ENCODE measurements at regions not wholly inside any gene's neighbourhood (a gene's known extent, or its start where the extent isn't known, plus 50 kb on each side); places are given as distances from the start of the nearest gene placed in this dataset.

GRCh38 chr4:125827696-125828052, 512.9 kb downstream of the FAT4 start:
- in situ Hi-C loops (cut with HindIII; ENCODE audit: low sequenced_read_pairs): no loop called here
- DNase-seq (ENCODE audit: low spot score): no peak

GRCh38 chr4:125828346-125828745, 513.6 kb downstream of the FAT4 start:
- no peak for DNase-seq (ENCODE audit: low spot score)
- in situ Hi-C loops (cut with HindIII; ENCODE audit: low sequenced_read_pairs): no loop called here

GRCh38 chr4:125832161-125832560, 517.4 kb downstream of the FAT4 start:
- DNase-seq (ENCODE audit: low spot score): no peak
- in situ Hi-C loops (cut with HindIII; ENCODE audit: low sequenced_read_pairs): no loop called here

GRCh38 chr4:125836597-125837195, 521.9 kb downstream of the FAT4 start:
- in situ Hi-C loops (cut with HindIII; ENCODE audit: low sequenced_read_pairs): no loop called here
- DNase-seq (ENCODE audit: low spot score): no peak

- no peak for DNase-seq (ENCODE audit: low spot score)
- in situ Hi-C loops (cut with HindIII; ENCODE audit: low sequenced_read_pairs): no loop called here
Observed at GRCh38 chr4:125837493-125838201, 522.9 kb downstream of the FAT4 start.

GRCh38 chr4:125838202-125838601, 523.4 kb downstream of the FAT4 start:
- in situ Hi-C loops (cut with HindIII; ENCODE audit: low sequenced_read_pairs): no loop called here
- DNase-seq (ENCODE audit: low spot score): no peak

- DNase-seq (ENCODE audit: low spot score): no peak
- in situ Hi-C loops (cut with HindIII; ENCODE audit: low sequenced_read_pairs): no loop called here
Observed at GRCh38 chr4:125838924-125839323, 524.2 kb downstream of the FAT4 start.

GRCh38 chr4:125843947-125844346, 529.2 kb downstream of the FAT4 start:
- in situ Hi-C loops (cut with HindIII; ENCODE audit: low sequenced_read_pairs): no loop called here
- no peak for DNase-seq (ENCODE audit: low spot score)

GRCh38 chr4:125847518-125847917, 532.8 kb downstream of the FAT4 start:
- in situ Hi-C loops (cut with HindIII; ENCODE audit: low sequenced_read_pairs): no loop called here

GRCh38 chr4:125849869-125850268, 535.1 kb downstream of the FAT4 start:
- DNase-seq (ENCODE audit: low spot score): no peak
- in situ Hi-C loops (cut with HindIII; ENCODE audit: low sequenced_read_pairs): no loop called here

More at GRCh38 chr4:125847518-125847917, 532.8 kb downstream of the FAT4 start:
- DNase-seq (ENCODE audit: low spot score): no peak

GRCh38 chr4:125891597-125892258, 577.0 kb downstream of the FAT4 start:
- DNase-seq (ENCODE audit: low spot score): no peak
- in situ Hi-C loops (cut with HindIII; ENCODE audit: low sequenced_read_pairs): no loop called here

- in situ Hi-C loops (cut with HindIII; ENCODE audit: low sequenced_read_pairs): no loop called here
- DNase-seq (ENCODE audit: low spot score): no peak
Observed at GRCh38 chr4:125904802-125905201, 590.0 kb downstream of the FAT4 start.

- in situ Hi-C loops (cut with HindIII; ENCODE audit: low sequenced_read_pairs): no loop called here
Observed at GRCh38 chr4:125911058-125911457, 596.3 kb downstream of the FAT4 start.

GRCh38 chr4:125911481-125911880, 596.7 kb downstream of the FAT4 start:
- in situ Hi-C loops (cut with HindIII; ENCODE audit: low sequenced_read_pairs): no loop called here

More at GRCh38 chr4:125911058-125911457, 596.3 kb downstream of the FAT4 start:
- no peak for DNase-seq (ENCODE audit: low spot score)

GRCh38 chr4:125917559-125917958, 602.8 kb downstream of the FAT4 start:
- in situ Hi-C loops (cut with HindIII; ENCODE audit: low sequenced_read_pairs): no loop called here
- no peak for DNase-seq (ENCODE audit: low spot score)

More at GRCh38 chr4:125911481-125911880, 596.7 kb downstream of the FAT4 start:
- no peak for DNase-seq (ENCODE audit: low spot score)

GRCh38 chr4:125928652-125929051, 613.9 kb downstream of the FAT4 start:
- DNase-seq (ENCODE audit: low spot score): no peak
- in situ Hi-C loops (cut with HindIII; ENCODE audit: low sequenced_read_pairs): no loop called here

GRCh38 chr4:125938541-125938940, 623.8 kb downstream of the FAT4 start:
- DNase-seq (ENCODE audit: low spot score): no peak
- in situ Hi-C loops (cut with HindIII; ENCODE audit: low sequenced_read_pairs): no loop called here

- in situ Hi-C loops (cut with HindIII; ENCODE audit: low sequenced_read_pairs): no loop called here
- no peak for DNase-seq (ENCODE audit: low spot score)
Observed at GRCh38 chr4:125940426-125940825, 625.7 kb downstream of the FAT4 start.

GRCh38 chr4:125944966-125945365, 630.2 kb downstream of the FAT4 start:
- in situ Hi-C loops (cut with HindIII; ENCODE audit: low sequenced_read_pairs): no loop called here
- no peak for DNase-seq (ENCODE audit: low spot score)

- in situ Hi-C loops (cut with HindIII; ENCODE audit: low sequenced_read_pairs): no loop called here
Observed at GRCh38 chr4:125948021-125948420, 633.3 kb downstream of the FAT4 start.

More at GRCh38 chr4:125948021-125948420, 633.3 kb downstream of the FAT4 start:
- no peak for DNase-seq (ENCODE audit: low spot score)

All from G401 (cell line).